HL-60 (cell line): ENCODE measurements at regions not wholly inside any gene's neighbourhood (a gene's known extent, or its start where the extent isn't known, plus 50 kb on each side); places are given as distances from the start of the nearest gene placed in this dataset.

Source experiments
- DNase-seq, 2 experiments: peaks; one replicate each; pipeline ENCODE4 v3.0.0-alpha.2; 2010 to 2020; ENCODE audit warnings: low read depth in 1 of 2, low spot score in 1 of 2
- H3K27ac ChIP-seq: fragments of 250-450 bp; sonication (Bioruptor Pico); replicated peaks from 2 replicates; pipeline ENCODE4 v1.5.1; 2020; ENCODE audit warnings: mild to moderate bottlenecking, moderate library complexity
- H3K27me3 ChIP-seq: fragments of 250-450 bp; sonication (Bioruptor Pico); 2 replicates; pipeline ENCODE4 v1.5.1; 2021; ENCODE audit warnings: mild to moderate bottlenecking, moderate library complexity; ENCODE audit not compliant: insufficient read depth, poor library complexity, severe bottlenecking
- H3K4me3 ChIP-seq: replicated peaks from 2 replicates; pipeline ENCODE4 v1.5.1; 2011; ENCODE audit warnings: mild to moderate bottlenecking, control low read depth, low read length; ENCODE audit not compliant: insufficient read depth
- CTCF ChIP-seq: IDR thresholded peaks from one replicate; pipeline ENCODE4 v1.5.1; 2011; ENCODE audit warnings: low read length, control low read depth, inconsistent platforms; ENCODE audit not compliant: insufficient read depth
- GABPA ChIP-seq: IDR thresholded peaks from 2 replicates; pipeline ENCODE4 v1.6.1; 2012; ENCODE audit warnings: low read depth
- POLR2AphosphoS5 ChIP-seq: IDR thresholded peaks from 2 replicates; pipeline ENCODE4 v1.6.1; 2012; ENCODE audit warnings: low read depth
- REST ChIP-seq: IDR thresholded peaks from 2 replicates; pipeline ENCODE4 v1.6.1; 2012; ENCODE audit warnings: low read depth; ENCODE audit not compliant: insufficient replicate concordance
- SPI1 ChIP-seq: IDR thresholded peaks from 2 replicates; pipeline ENCODE4 v1.6.1; 2012; ENCODE audit warnings: low read depth, mild to moderate bottlenecking, borderline replicate concordance

GRCh38 chr4:153107246-153107645 lies 97.0 kb upstream of the TRIM2 start:
- Histone ChIP-seq H3K4me3 (no peak overlapping the region), H3K27me3 (no peaks in the 10 kb centered on the region), H3K27ac (no peak overlapping the region)
- DNase-seq, result no peak
- TF ChIP-seq POLR2AphosphoS5 (no peak), REST (no peak), GABPA (no peak), CTCF (no peak), SPI1 (no peak)

GRCh38 chr4:153109296-153109849 lies 94.9 kb upstream of the TRIM2 start:
- no peak overlapping the region for H3K27ac ChIP-seq
- H3K4me3 ChIP-seq, result no peak overlapping the region
- no peaks in the 10 kb centered on the region for H3K27me3 ChIP-seq
- no peak for TF ChIP-seq SPI1
- DNase-seq, result no peak

- H3K4me3 ChIP-seq, result no peak overlapping the region
- H3K27ac ChIP-seq, result no peak overlapping the region
- H3K27me3 ChIP-seq, result no peaks in the 10 kb centered on the region
- DNase-seq, result no peak
- no peak for TF ChIP-seq SPI1
- TF ChIP-seq POLR2AphosphoS5, result no peak
- TF ChIP-seq GABPA, result no peak
- no peak for TF ChIP-seq CTCF
- TF ChIP-seq REST, result no peak
Observed at GRCh38 chr4:153110739-153111138, 93.5 kb upstream of the TRIM2 start.

GRCh38 chr4:153111426-153112040 lies 92.7 kb upstream of the TRIM2 start:
- no peak overlapping the region for H3K27ac ChIP-seq
- TF ChIP-seq SPI1 (no peak), POLR2AphosphoS5 (no peak), CTCF (no peak), GABPA (no peak), REST (no peak)
- no peaks in the 10 kb centered on the region for H3K27me3 ChIP-seq
- no peak for DNase-seq
- H3K4me3 ChIP-seq, result no peak overlapping the region
